ENCODE measurements at regions not wholly inside any gene's neighbourhood (a gene's known extent, or its start where the extent isn't known, plus 50 kb on each side); places are given as distances from the start of the nearest gene placed in this dataset.

- no peak for DNase-seq
Observed at GRCh38 chr11:70661761-70662501, 263.6 kb downstream of the CTTN start.

DNA sequence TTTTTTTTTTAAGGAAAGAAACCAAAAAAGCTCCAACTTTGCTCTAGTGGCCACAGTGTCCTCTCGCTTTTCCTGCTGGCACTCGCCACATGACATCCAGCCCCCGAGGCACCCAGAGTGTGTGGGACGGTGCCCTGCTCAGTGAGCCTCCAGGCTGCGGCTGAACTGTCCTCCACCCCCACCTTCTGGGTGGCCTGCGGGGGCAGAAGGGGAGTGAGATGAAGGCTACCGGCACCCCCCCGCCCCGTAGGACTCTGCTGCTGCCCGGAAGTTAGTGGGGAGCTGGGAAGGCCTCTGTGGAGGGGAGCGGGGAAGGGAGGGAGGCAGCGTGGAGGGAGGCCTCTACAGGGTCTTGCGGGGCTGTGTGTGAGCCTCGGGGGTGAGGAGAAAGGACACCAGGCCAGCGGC lies 264.4 kb downstream of the CTTN start:
- DNase-seq = no peak

GRCh38 chr11:70663815-70664214 lies 265.5 kb downstream of the CTTN start:
- DNase-seq = no peak

DNA sequence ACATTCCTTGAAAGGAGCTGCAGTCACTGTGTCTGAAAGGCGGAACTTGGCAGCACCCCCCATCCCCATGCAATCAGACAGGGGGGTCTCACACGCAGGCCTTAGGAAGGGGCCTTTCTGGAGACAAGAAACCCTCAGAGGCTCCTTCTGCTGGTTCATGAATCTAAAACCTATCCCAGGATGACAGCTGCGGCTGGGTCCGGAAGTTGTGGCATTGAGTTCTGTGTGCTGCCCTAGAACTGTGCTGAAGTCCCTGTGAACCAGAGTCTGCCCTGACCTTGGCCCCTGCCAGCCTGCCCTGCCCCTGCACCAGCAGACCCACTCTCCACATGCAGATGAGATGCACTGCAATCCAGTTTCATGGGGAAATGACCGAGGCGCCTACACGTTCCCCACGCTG lies 268.0 kb downstream of the CTTN start:
- DNase-seq = no peak

DNA sequence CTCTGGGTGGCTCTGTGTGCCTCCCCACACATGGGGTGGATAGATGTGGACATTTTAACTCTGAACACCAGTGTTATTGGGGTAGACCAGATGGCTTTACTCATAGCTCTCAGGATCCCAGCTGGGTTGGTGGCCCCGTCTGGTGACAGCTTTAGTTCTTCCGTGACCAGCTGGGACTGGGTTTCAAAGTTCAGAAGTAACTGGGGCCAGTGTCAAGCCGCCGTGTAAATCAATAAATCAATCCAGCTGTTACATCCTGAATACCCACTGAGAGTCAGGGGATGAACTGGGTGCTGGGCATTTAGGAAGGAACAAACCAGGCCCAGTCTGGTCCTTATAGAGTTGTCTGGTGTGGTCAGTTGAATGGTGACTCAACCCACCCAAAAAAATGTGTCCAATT lies 269.4 kb downstream of the CTTN start:
- DNase-seq = no peak

GRCh38 chr11:70668204-70669202 lies 270.2 kb downstream of the CTTN start:
- no peak for DNase-seq

DNA sequence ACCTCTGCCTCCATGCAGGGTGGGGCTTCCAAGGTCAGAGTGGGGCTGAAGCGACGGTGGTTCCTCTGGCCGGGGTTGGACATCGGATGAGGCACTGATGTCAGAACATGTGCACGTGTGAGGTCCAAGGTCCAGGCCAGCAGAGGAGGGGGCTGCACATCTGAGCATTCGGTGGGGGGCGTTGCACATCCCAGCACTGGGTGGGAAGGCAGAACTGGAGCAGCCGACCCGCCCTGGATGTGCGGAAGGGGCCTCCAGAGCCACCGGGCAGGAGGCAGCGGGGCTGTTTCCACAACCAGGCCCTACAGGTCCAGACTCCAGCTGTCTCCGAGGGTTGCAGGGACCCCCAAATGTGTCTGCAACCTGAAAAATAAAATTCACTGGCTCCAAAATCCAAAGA lies 271.0 kb downstream of the CTTN start:
- no peak for DNase-seq

DNA sequence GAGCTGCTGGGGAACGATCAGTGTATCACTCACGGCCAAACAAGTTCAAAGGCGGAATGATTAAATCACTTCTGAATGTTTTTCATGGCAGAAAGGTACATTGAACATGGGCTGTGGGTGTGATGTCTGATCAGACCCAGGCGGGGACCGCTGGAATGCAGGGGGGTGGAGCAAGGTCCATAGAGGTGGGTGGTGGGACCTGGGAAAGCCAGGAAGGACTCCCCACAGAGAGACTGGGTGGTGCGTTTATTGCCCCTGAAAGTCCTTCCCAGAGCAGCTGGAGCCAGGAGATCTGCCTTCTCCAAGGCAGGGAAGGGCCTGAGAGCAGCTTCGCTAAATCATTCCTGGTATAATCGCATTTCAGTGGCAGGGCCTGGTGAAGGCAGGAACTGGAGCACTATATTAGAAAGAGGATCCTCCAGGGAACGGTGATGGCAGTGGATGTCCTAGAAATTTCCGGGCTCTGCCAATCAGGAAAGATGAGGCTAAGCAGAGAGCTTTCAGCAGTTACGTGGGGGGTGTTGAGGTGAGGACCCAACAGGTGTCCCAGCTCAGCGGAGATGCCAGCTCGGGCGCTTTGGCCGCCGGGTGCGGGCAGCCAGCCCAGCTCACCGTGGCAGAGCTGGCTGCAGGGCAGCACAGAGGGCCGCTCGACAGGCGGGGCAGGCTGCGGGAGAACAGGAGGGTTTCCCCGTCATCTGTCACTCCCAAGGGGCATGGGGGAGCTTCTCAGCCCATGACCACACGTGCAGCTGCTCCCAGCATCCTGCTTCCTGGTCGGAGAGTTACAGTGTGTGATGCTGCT lies 271.7 kb downstream of the CTTN start:
- no peak for DNase-seq

DNA sequence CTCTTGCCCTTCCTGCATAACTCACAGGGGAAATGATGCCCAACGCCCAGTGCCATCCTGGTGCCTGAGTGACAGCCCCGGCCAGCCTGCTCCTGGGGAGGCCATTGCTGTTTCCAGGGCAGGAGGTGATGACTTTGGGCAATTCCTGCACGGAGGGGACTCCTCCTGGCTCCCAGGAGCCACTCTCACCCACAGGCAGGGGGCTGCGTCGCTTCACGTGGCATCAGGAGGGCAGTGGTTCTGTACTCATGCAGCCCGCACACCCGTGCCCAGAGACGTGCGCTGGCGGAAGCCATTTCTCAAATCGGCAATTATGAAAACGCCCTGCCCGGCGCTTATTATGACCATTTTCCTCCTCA lies 272.3 kb downstream of the CTTN start:
- DNase-seq = no peak

- DNase-seq = no peak
Observed at GRCh38 chr11:70671083-70671482, 272.8 kb downstream of the CTTN start.

- no peak for DNase-seq
Observed at GRCh38 chr11:70671611-70672010, 273.3 kb downstream of the CTTN start.

- no peak for DNase-seq
Observed at GRCh38 chr11:70672991-70673653, 274.8 kb downstream of the CTTN start.

DNA sequence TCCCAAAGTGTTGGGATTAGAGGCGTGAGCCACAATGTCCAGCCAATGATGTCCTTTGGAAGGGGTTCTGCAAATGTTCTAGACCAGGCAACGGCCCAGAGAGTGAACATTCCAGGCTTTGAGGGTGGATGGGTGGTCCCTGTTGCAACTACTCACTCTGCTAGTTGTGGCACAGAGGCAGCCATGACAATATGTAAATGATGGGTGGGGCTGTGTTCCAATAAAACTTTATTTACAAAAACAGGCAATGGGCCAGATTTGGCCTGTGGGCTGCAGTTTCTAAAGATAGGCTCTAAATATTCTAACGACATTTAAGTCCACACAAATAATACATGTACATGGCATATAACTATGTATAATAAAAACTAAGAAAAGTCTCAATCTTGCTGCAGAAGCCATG lies 276.3 kb downstream of the CTTN start:
- DNase-seq = no peak

DNA sequence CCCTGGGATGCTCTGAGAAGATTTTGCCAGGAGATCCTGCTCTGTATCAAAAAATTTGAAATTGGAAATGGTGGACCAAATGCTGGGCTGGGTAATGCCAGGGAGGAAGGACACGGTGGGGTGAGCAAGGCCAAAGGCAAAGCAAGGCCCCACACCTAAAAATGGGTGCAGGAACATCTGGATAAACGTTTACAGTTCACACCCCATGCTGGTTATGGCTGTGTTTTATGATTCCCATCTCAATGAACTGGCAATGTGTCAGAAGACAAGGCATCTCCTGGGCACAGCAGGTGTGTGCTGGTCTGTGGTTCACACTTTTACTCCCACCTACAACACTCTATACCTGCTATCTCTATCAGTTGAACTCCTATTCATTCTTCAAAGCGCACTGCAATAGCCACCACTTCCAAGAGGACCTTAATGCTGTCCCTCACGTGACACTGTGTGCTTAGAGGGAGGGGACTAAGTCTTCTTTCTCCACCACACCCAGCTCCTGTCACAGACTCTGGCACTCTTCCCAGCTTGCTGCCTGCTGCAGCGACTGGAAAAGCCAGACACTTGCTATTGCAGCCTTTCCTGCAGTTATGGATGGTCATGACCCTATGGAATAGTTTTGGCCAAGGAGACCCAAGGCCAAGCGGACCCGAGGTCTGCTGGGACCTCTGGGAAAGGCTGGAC lies 277.5 kb downstream of the CTTN start:
- peak; percentile 32 for DNase-seq

DNA sequence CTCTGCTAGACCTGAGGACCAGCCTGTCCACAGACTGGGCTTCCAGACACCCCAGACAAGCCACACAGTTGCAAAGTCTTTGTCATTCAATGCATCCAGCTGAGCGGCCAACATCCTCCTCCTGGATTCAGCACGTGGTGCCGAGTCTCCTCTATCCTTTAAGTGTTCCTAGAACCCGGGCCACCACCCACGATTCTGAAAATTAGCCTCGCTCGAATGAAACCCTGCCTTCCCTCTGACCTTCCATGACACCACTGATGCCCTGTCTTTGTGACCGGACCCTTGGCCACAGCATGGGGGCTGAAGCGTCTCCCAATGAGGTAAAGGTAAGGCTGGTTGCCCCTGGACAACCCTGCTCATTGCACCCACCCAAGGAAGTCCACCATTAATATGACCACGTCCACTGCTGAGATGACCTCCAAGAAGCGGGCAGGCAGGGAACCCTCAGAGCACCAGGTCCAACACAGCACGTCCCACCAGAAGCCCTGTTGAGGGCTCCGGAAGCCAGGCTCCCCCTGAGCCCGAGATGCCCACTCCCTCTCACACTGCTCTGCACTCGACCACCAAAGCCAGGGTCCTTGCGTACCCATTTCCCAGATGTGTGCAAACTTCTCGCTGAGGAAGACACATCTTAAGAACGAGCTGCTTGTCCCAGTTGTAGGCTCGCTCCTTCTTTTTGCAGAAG lies 279.0 kb downstream of the CTTN start:
- no peak for DNase-seq

DNA sequence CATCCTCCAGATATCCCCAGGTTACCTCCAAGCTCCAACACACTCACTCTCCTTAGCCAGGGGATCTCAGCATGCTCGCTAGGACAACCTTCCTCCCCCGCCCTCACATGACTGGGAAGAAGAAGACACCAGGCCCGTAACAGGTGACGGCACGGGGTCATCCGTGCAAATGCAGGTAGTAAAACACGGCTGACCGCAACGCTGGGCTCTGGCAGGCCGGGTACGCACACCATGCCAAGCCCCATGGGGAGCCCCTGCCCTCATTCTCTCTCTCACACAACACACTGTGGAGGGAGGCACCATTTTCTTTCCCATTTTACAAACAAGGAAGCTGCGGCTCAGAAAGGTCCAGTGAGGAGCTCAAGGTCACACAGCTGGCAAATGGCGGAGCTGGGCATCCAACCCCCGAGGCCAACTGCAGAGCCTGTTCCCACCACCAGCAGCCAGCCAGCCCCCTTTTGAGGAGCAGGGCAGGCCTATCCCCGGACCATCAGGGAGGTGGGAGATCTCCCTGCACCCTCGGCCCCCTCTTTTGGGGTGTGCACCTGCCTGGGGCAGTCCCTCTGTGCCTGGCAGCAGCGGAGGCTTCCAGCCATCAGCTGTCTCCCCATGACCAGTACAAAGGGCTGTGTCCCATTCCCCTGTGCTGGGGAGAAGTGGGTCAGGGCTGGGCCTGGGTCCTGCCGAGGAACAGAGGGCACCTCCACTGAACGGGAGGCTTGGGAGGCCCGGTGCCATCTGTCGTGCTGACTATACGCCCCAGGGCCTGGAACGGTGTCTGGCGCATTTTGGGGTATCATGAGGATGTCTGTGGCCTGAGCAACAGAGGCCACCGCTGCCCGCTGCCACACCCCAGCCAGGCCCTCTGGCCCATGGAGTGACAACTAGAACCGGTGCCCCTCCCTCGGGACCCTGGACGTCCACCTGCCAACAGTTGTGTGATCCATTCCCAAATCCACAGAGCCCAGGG lies 280.9 kb downstream of the CTTN start:
- no peak for DNase-seq

GRCh38 chr11:70680781-70681281 lies 282.5 kb downstream of the CTTN start:
- no peak for DNase-seq

GRCh38 chr11:70682056-70682455 lies 283.7 kb downstream of the CTTN start:
- no peak for DNase-seq

DNA sequence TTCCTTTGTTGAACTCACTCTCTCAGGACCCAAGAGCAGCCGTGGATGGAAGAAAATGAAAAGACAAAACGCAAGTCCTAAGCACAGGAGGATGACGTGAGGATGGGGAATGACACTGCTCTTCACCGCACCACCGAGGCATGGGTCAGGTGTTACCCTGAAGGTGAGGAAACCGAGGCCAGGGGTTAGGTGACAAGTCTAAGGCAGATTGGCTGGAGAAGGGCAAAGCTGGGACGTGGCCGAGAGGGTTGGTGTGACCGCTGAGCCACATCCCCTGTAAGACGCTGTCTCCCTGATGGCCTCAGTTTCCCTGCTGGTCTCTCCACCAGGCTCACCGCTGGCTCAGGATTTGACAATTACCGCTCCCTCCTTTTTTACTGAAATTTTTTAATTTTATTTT lies 284.4 kb downstream of the CTTN start:
- DNase-seq = no peak

GRCh38 chr11:70687716-70688115 lies 289.4 kb downstream of the CTTN start:
- DNase-seq = no peak
